ENCODE measurements at regions not wholly inside any gene's neighbourhood (a gene's known extent, or its start where the extent isn't known, plus 50 kb on each side); places are given as distances from the start of the nearest gene placed in this dataset.

GRCh38 chr12:63470161-63470560 lies 198.1 kb downstream of the DPY19L2 start:
- TF ChIP-seq CTCF (IDR thresholded peaks at IDR 0.05) (no peak), EP300 (IDR thresholded peaks at IDR 0.05) (no peak), POLR2A (IDR thresholded peaks at IDR 0.05) (no peak)
